ENCODE measurements at regions not wholly inside any gene's neighbourhood (a gene's known extent, or its start where the extent isn't known, plus 50 kb on each side); places are given as distances from the start of the nearest gene placed in this dataset.

- TF ChIP-seq TCF4 (CRISPR knock-in tag; IDR thresholded peaks at IDR 0.05; ENCODE audit: borderline replicate concordance) (no peak), TSHZ2 (CRISPR knock-in tag; IDR thresholded peaks at IDR 0.05) (no peak), TOX (CRISPR knock-in tag; IDR thresholded peaks at IDR 0.05; ENCODE audit: borderline replicate concordance) (no peak), RARB (CRISPR knock-in tag; IDR thresholded peaks at IDR 0.05) (no peak), ZNF565 (CRISPR knock-in tag; conservative IDR thresholded peaks at IDR 0.05; ENCODE audit: low read depth) (no peak), GLIS3 (CRISPR knock-in tag; IDR thresholded peaks at IDR 0.05) (no peak), PATZ1 (CRISPR knock-in tag; IDR thresholded peaks at IDR 0.05; ENCODE audit: borderline replicate concordance) (no peak), ARNTL (CRISPR knock-in tag; IDR thresholded peaks at IDR 0.05; ENCODE audit: borderline replicate concordance, low read depth) (no peak), ZNF8 (CRISPR knock-in tag; IDR thresholded peaks at IDR 0.05) (no peak), ESRRG (CRISPR knock-in tag; IDR thresholded peaks at IDR 0.05) (no peak), ZFP30 (CRISPR knock-in tag; IDR thresholded peaks at IDR 0.05) (no peak), ZNF70 (CRISPR knock-in tag; IDR thresholded peaks at IDR 0.05) (no peak), OSR1 (CRISPR knock-in tag; IDR thresholded peaks at IDR 0.05) (no peak), ISL1 (CRISPR knock-in tag; IDR thresholded peaks at IDR 0.05) (no peak)
Measured at GRCh38 chr10:46216003-46216634, 70.7 kb upstream of the ANTXRL start.
